H1 (cell line): ENCODE measurements at regions not wholly inside any gene's neighbourhood (a gene's known extent, or its start where the extent isn't known, plus 50 kb on each side); places are given as distances from the start of the nearest gene placed in this dataset.

ENCODE experiments used
- CTCF ChIA-PET: fragments of 300-600 bp; sonication (Branson Sonifier 250); formaldehyde crosslinking; loops from one replicate; lab custom pipeline; 2021; ENCODE audit not compliant: partially characterized antibody; lab: Charles Lee
- POLR2A ChIA-PET: fragments of 300-600 bp; sonication (Branson Sonifier 250); formaldehyde crosslinking; loops from one replicate; lab custom pipeline; 2021; ENCODE audit warnings: inconsistent platforms; ENCODE audit not compliant: partially characterized antibody; lab: Charles Lee
- DNase-seq, 2 experiments: peaks; one replicate each; pipeline versions ENCODE4 v3.0.0 to v3.0.0-alpha.2; 2010 to 2022; ENCODE audit warnings: low spot score in 2 of 2, low read depth in 1 of 2, mixed read lengths in 1 of 2
- FAIRE-seq: peaks from 2 replicates; lab custom pipeline; 2011; peaks lifted over from hg19 to GRCh38; lab: Jason Lieb, UNC
- H2AFZ ChIP-seq: 2 replicates; pipeline ENCODE4 v1.8.1; 2012; ENCODE audit warnings: low read length, inconsistent platforms
- H2AK5ac ChIP-seq: 2 replicates; pipeline ENCODE4 v1.6.1; 2013; ENCODE audit warnings: low read depth, low read length
- H2BK120ac ChIP-seq: replicated peaks from 2 replicates; pipeline ENCODE3; 2013; ENCODE audit warnings: low read depth, low read length, inconsistent platforms
- H2BK12ac ChIP-seq: 2 replicates; pipeline ENCODE4 v1.6.1; 2013; ENCODE audit warnings: low read depth, low read length
- H2BK15ac ChIP-seq: 2 replicates; pipeline ENCODE4 v1.6.1; 2013; ENCODE audit warnings: low read length
- H2BK20ac ChIP-seq: 2 replicates; pipeline ENCODE4 v1.6.1; 2013; ENCODE audit warnings: low read length
- H2BK5ac ChIP-seq: 2 replicates; pipeline ENCODE4 v1.6.1; 2013; ENCODE audit warnings: low read depth, low read length
- H3K14ac ChIP-seq: 2 replicates; pipeline ENCODE4 v1.6.1; 2013; ENCODE audit warnings: inconsistent platforms; ENCODE audit not compliant: insufficient read length
- H3K18ac ChIP-seq: 2 replicates; pipeline ENCODE4 v1.6.1; 2013; ENCODE audit warnings: low read length; ENCODE audit errors: extremely low read depth
- H3K23ac ChIP-seq: 2 replicates; pipeline ENCODE4 v1.6.1; 2013; ENCODE audit warnings: inconsistent platforms; ENCODE audit not compliant: insufficient read length
- H3K23me2 ChIP-seq: 2 replicates; pipeline ENCODE4 v1.6.1; 2013; ENCODE audit warnings: low read depth, low read length
- H3K27ac ChIP-seq: 2 replicates; pipeline ENCODE4 v1.6.1; 2011; ENCODE audit warnings: low read depth, low read length, inconsistent platforms
- H3K27me3 ChIP-seq, 4 experiments: replicated peaks in 1 of 4; 1 replicate in 1 of 4; 2 replicates in 3 of 4; pipeline versions ENCODE4 v1.6.1 to v1.8.1; 2011 to 2013; ENCODE audit warnings: low read length in 3 of 4, mild to moderate bottlenecking in 3 of 4, inconsistent platforms in 2 of 4, mixed read lengths in 2 of 4, moderate library complexity in 1 of 4; ENCODE audit not compliant: control insufficient read depth in 3 of 4, insufficient read depth in 3 of 4; ENCODE audit errors: extremely low read depth in 1 of 4
- H3K36me3 ChIP-seq, 4 experiments: 2 replicates each; pipeline versions ENCODE4 v1.6.1 to v1.8.1; 2011 to 2013; ENCODE audit warnings: mild to moderate bottlenecking in 4 of 4, low read length in 3 of 4, moderate library complexity in 2 of 4, control low read depth in 1 of 4, inconsistent platforms in 1 of 4; ENCODE audit not compliant: insufficient read depth in 4 of 4, control insufficient read depth in 2 of 4
- H3K4ac ChIP-seq: replicated peaks from 2 replicates; pipeline ENCODE3; 2013; ENCODE audit warnings: low read length, low read depth, mixed read lengths, inconsistent platforms; ENCODE audit not compliant: insufficient read length
- H3K4me1 ChIP-seq, 4 experiments: replicated peaks in 1 of 4; 1 replicate in 1 of 4; 2 replicates in 3 of 4; pipeline versions ENCODE4 v1.6.1 to v1.8.1; 2011 to 2013; ENCODE audit warnings: low read length in 3 of 4, inconsistent platforms in 2 of 4, mixed read lengths in 1 of 4; ENCODE audit not compliant: insufficient read depth in 4 of 4, control insufficient read depth in 3 of 4
- H3K4me2 ChIP-seq, 2 experiments: 2 replicates each; pipeline versions ENCODE4 v1.6.1 to v1.8.1; 2011 to 2013; ENCODE audit warnings: low read depth in 2 of 2, low read length in 2 of 2, control low read depth in 1 of 2, inconsistent platforms in 1 of 2, mild to moderate bottlenecking in 1 of 2; ENCODE audit not compliant: insufficient read depth in 1 of 2
- H3K4me3 ChIP-seq, 4 experiments: fragments of 200-600, 300-600 bp in 1 of 4; sonication (generic), shearing (Covaris generic), sonication (Bioruptor Twin) in 1 of 4; 2 replicates each; pipeline versions ENCODE4 v1.5.1 to v1.8.1; 2011 to 2016; ENCODE audit warnings: low read length in 4 of 4, low read depth in 3 of 4, control low read depth in 2 of 4, inconsistent platforms in 2 of 4, mild to moderate bottlenecking in 2 of 4, mixed read lengths in 1 of 4, moderate library complexity in 1 of 4; ENCODE audit not compliant: insufficient read depth in 2 of 4; ENCODE audit errors: extremely low read depth in 1 of 4
- H3K56ac ChIP-seq: replicated peaks from 2 replicates; pipeline ENCODE3; 2013; ENCODE audit warnings: low read depth, mild to moderate bottlenecking, mixed read lengths, low read length, inconsistent platforms; ENCODE audit not compliant: insufficient read length
- H3K79me1 ChIP-seq: 2 replicates; pipeline ENCODE4 v1.6.1; 2013; ENCODE audit warnings: low read depth, low read length, control low read depth
- H3K79me2 ChIP-seq, 2 experiments: 2 replicates each; pipeline versions ENCODE4 v1.6.1 to v1.8.1; 2012 to 2013; ENCODE audit warnings: low read length in 2 of 2, mild to moderate bottlenecking in 2 of 2, inconsistent platforms in 1 of 2; ENCODE audit not compliant: insufficient read depth in 2 of 2, control insufficient read depth in 1 of 2
- H3K9ac ChIP-seq, 4 experiments: replicated peaks in 1 of 4; 1 replicate in 1 of 4; 2 replicates in 3 of 4; pipeline versions ENCODE4 v1.6.1 to v1.8.1; 2011 to 2013; ENCODE audit warnings: low read depth in 3 of 4, low read length in 3 of 4, control low read depth in 2 of 4, mild to moderate bottlenecking in 2 of 4, moderate library complexity in 2 of 4, inconsistent platforms in 1 of 4; ENCODE audit errors: extremely low read depth in 1 of 4
- H3K9me3 ChIP-seq, 2 experiments: 2 replicates each; pipeline versions ENCODE4 v1.6.1 to v1.8.1; 2012 to 2013; ENCODE audit warnings: mild to moderate bottlenecking in 2 of 2, moderate library complexity in 2 of 2, control low read depth in 1 of 2, inconsistent platforms in 1 of 2, low read depth in 1 of 2, low read length in 1 of 2, mixed read lengths in 1 of 2; ENCODE audit not compliant: insufficient read depth in 2 of 2
- H4K20me1 ChIP-seq, 2 experiments: replicated peaks in 1 of 2; 2 replicates each; pipeline versions ENCODE3 to v1.8.1; 2011 to 2013; ENCODE audit warnings: inconsistent platforms in 2 of 2, low read length in 2 of 2, mild to moderate bottlenecking in 1 of 2; ENCODE audit not compliant: insufficient read depth in 2 of 2, control insufficient read depth in 1 of 2
- H4K5ac ChIP-seq: 2 replicates; pipeline ENCODE4 v1.6.1; 2013; ENCODE audit warnings: low read length, low read depth, mixed read lengths, inconsistent platforms; ENCODE audit not compliant: insufficient read length
- H4K8ac ChIP-seq: 2 replicates; pipeline ENCODE4 v1.8.0; 2013; ENCODE audit warnings: mild to moderate bottlenecking, moderate library complexity, low read length, inconsistent platforms; ENCODE audit not compliant: insufficient read depth; ENCODE audit errors: extremely low read depth
- H4K91ac ChIP-seq: replicated peaks from 2 replicates; pipeline ENCODE3; 2013; ENCODE audit warnings: low read length, mixed read lengths, inconsistent platforms; ENCODE audit not compliant: insufficient read length
- KDM1A ChIP-seq: fragments of 200-600, 300-600 bp; sonication (generic); IDR thresholded peaks from 2 replicates; pipeline ENCODE4 v1.7.1; 2016; ENCODE audit warnings: mild to moderate bottlenecking, low read length, borderline replicate concordance
- WGBS, 2 experiments: shearing (Covaris generic) in 1 of 2; methylation state at CpG; one replicate each; pipeline versions ENCODE4 v1.1.6 to v1.1.7; 2013 to 2015; ENCODE audit warnings: low lambda C conversion rate in 2 of 2, mixed read lengths in 2 of 2, inconsistent platforms in 1 of 2, low coverage in 1 of 2, missing lambda C conversion rate in 1 of 2; ENCODE audit not compliant: insufficient replicate concordance in 2 of 2, insufficient coverage in 1 of 2, insufficient read length in 1 of 2; ENCODE audit errors: extremely low coverage in 1 of 2, missing lambda C conversion rate in 1 of 2; 5-methylcytosine and 5-hydroxymethylcytosine counted together

GRCh38 chr1:71191520-71191919 lies 110.7 kb upstream of the ZRANB2 start:
- no peak overlapping the region for H3K27ac ChIP-seq
- H3K56ac ChIP-seq = no peak overlapping the region
- H2BK120ac ChIP-seq = no peak overlapping the region
- H3K9me3 ChIP-seq = no peaks in the 10 kb centered on the region
- H3K4ac ChIP-seq = no peak overlapping the region
- no peaks in the 10 kb centered on the region for H3K79me2 ChIP-seq
- H3K18ac ChIP-seq = no peak overlapping the region
- H3K23me2 ChIP-seq = no peaks in the 10 kb centered on the region
- no peak overlapping the region for H3K9ac ChIP-seq
- H4K20me1 ChIP-seq = no peaks in the 10 kb centered on the region
- 89% methylated on average over 1 of the region's 1 CpG; no CpG with 5 or more reads in 1 of the 2 experiments for WGBS, 2 experiments
- H4K5ac ChIP-seq = no peak overlapping the region
- no peak overlapping the region for H2BK15ac ChIP-seq
- H2BK20ac ChIP-seq = no peak overlapping the region
- CTCF ChIA-PET = interaction anchor here (1.1 to 1.2 kb wide), 3 partner anchors 12 to 73 kb away, joined by 3 to 4 read pairs (median 4); no protein-coding TSS in a partner anchor
- no peak overlapping the region for H2AFZ ChIP-seq
- no peaks in the 10 kb centered on the region for H3K79me1 ChIP-seq
- no peak overlapping the region for H3K4me3 ChIP-seq
- no peaks in the 10 kb centered on the region for H3K36me3 ChIP-seq
- no peaks in the 10 kb centered on the region for H3K4me1 ChIP-seq
- no peak overlapping the region for H3K4me2 ChIP-seq
- no peak for FAIRE-seq
- no peak overlapping the region for H2BK5ac ChIP-seq
- H4K91ac ChIP-seq = no peak overlapping the region
- no peak overlapping the region for H4K8ac ChIP-seq
- no peak for TF ChIP-seq KDM1A
- H2AK5ac ChIP-seq = no peak overlapping the region
- no peak overlapping the region for H3K14ac ChIP-seq
- POLR2A ChIA-PET = no interaction called here
- no peak overlapping the region for H2BK12ac ChIP-seq
- DNase-seq = no peak
- H3K23ac ChIP-seq = no peak overlapping the region
- H3K27me3 ChIP-seq = no peaks in the 10 kb centered on the region
